Kidney capillary endothelial cell (primary cell): ENCODE measurements at regions not wholly inside any gene's neighbourhood (a gene's known extent, or its start where the extent isn't known, plus 50 kb on each side); places are given as distances from the start of the nearest gene placed in this dataset.
"Not testable (repeated sequence)": the region's sequence is repeated elsewhere in the genome, so short reads cannot be mapped to it uniquely, and the experiment has no call there.

Source experiments
- DNase-seq: peaks from one replicate; pipeline ENCODE4 v3.0.0-alpha.2; 2018; ENCODE audit warnings: low spot score

GRCh38 chr14:41289025-41289424 is 317.7 kb upstream of the LRFN5 start:
- no peak for DNase-seq

- peak; percentile 0 for DNase-seq
These were observed 321.4 kb upstream of the LRFN5 start for GRCh38 chr14:41285186-41285748.

- no peak for DNase-seq
These were observed 325.9 kb upstream of the LRFN5 start for GRCh38 chr14:41280745-41281144.

- no peak for DNase-seq
These were observed 329.2 kb upstream of the LRFN5 start for GRCh38 chr14:41277450-41277849.

- no peak for DNase-seq
These were observed 349.2 kb upstream of the LRFN5 start for GRCh38 chr14:41257476-41257875.

- no peak for DNase-seq
These were observed 371.2 kb upstream of the LRFN5 start for GRCh38 chr14:41235466-41235865.

GRCh38 chr14:41230683-41231082 is 376.0 kb upstream of the LRFN5 start:
- DNase-seq, result no peak

GRCh38 chr14:41229824-41230223 is 376.9 kb upstream of the LRFN5 start:
- no peak for DNase-seq

GRCh38 chr14:41225433-41225832 is 381.2 kb upstream of the LRFN5 start:
- no peak for DNase-seq

- DNase-seq, result no peak
These were observed 384.1 kb upstream of the LRFN5 start for GRCh38 chr14:41222581-41222980.

- not testable (repeated sequence) for DNase-seq
These were observed 391.7 kb upstream of the LRFN5 start for GRCh38 chr14:41214978-41215377.

GRCh38 chr14:41201696-41202095 is 405.0 kb upstream of the LRFN5 start:
- DNase-seq, result no peak

- DNase-seq, result no peak
These were observed 418.8 kb upstream of the LRFN5 start for GRCh38 chr14:41187868-41188267.

- no peak for DNase-seq
These were observed 435.6 kb upstream of the LRFN5 start for GRCh38 chr14:41171045-41171444.

- no peak for DNase-seq
These were observed 439.6 kb upstream of the LRFN5 start for GRCh38 chr14:41167040-41167439.

- no peak for DNase-seq
These were observed 452.4 kb upstream of the LRFN5 start for GRCh38 chr14:41154143-41154807.

GRCh38 chr14:41146391-41146790 is 460.3 kb upstream of the LRFN5 start:
- no peak for DNase-seq

- no peak for DNase-seq
These were observed 462.3 kb upstream of the LRFN5 start for GRCh38 chr14:41144370-41144769.

- DNase-seq, result no peak
These were observed 468.9 kb upstream of the LRFN5 start for GRCh38 chr14:41137741-41138140.

- no peak for DNase-seq
These were observed 476.4 kb upstream of the LRFN5 start for GRCh38 chr14:41130274-41130673.

- DNase-seq, result no peak
These were observed 486.3 kb upstream of the LRFN5 start for GRCh38 chr14:41120402-41120801.

- no peak for DNase-seq
These were observed 510.5 kb upstream of the LRFN5 start for GRCh38 chr14:41096131-41096530.

- DNase-seq, result no peak
These were observed 519.6 kb upstream of the LRFN5 start for GRCh38 chr14:41087056-41087455.

GRCh38 chr14:41073544-41073943 is 533.1 kb upstream of the LRFN5 start:
- DNase-seq, result no peak
